Naive B cell (primary cell): ENCODE measurements at regions not wholly inside any gene's neighbourhood (a gene's known extent, or its start where the extent isn't known, plus 50 kb on each side); places are given as distances from the start of the nearest gene placed in this dataset.

Experiments used
- ATAC-seq, 2 donors: fragments of 150-1000 bp; cut with Tn5 transposase; 2 replicates each; pipeline ENCODE4 v1.10.0; 2021; ENCODE audit warnings: low read depth in 2 of 2, mild to moderate bottlenecking in 2 of 2, moderate library complexity in 2 of 2
- DNase-seq: peaks from one replicate; pipeline ENCODE4 v3.0.0; 2022
- H3K27ac Mint-ChIP-seq, 6 donors: one replicate each; pipeline ENCODE4 v1.8.0; 2020 to 2022; ENCODE audit warnings: mild to moderate bottlenecking in 6 of 6, mixed read lengths in 6 of 6, moderate library complexity in 5 of 6, inconsistent platforms in 2 of 6
- H3K27me3 Mint-ChIP-seq, 3 donors: one replicate each; pipeline ENCODE4 v1.8.0; 2021 to 2022; ENCODE audit warnings: mixed read lengths in 3 of 3, mild to moderate bottlenecking in 1 of 3
- H3K36me3 Mint-ChIP-seq, 2 donors: one replicate each; pipeline ENCODE4 v1.8.0; 2020 to 2022; ENCODE audit warnings: mixed read lengths in 2 of 2, inconsistent platforms in 1 of 2, mild to moderate bottlenecking in 1 of 2
- H3K4me1 Mint-ChIP-seq, 3 donors: one replicate each; pipeline ENCODE4 v1.8.0; 2020 to 2022; ENCODE audit warnings: mixed read lengths in 3 of 3, inconsistent platforms in 1 of 3, mild to moderate bottlenecking in 1 of 3, moderate library complexity in 1 of 3
- H3K4me3 Mint-ChIP-seq, 8 donors: one replicate each; pipeline ENCODE4 v1.8.0; 2020 to 2022; ENCODE audit warnings: mild to moderate bottlenecking in 8 of 8, mixed read lengths in 8 of 8, moderate library complexity in 8 of 8, inconsistent platforms in 2 of 8
- H3K9me3 Mint-ChIP-seq, 7 donors: one replicate each; pipeline ENCODE4 v1.8.0; 2020 to 2022; ENCODE audit warnings: mixed read lengths in 7 of 7, mild to moderate bottlenecking in 5 of 7, inconsistent platforms in 2 of 7, moderate library complexity in 1 of 7

GRCh38 chr10:131762789-131763696, 137.8 kb upstream of the PPP2R2D start:
- peaks cover 3 to 22% (median 7%) of the 10 kb centered on the region in 3 donors for H3K27me3 Mint-ChIP-seq
- ATAC-seq (peak; percentile 60 to 69), DNase-seq (no peak)
- peak overlapping the region in 5 of 8 donors; percentile 15 to 74 (median 45) for H3K4me3 Mint-ChIP-seq
- peaks cover 0 to 11% of the 10 kb centered on the region in 2 donors for H3K36me3 Mint-ChIP-seq
- H3K27ac Mint-ChIP-seq = peak overlapping the region in 4 of 6 donors; percentile 11 to 81 (median 46)
- peaks cover 0 to 9% (median 3%) of the 10 kb centered on the region in 7 donors for H3K9me3 Mint-ChIP-seq
- H3K4me1 Mint-ChIP-seq = peaks cover 28 to 51% (median 41%) of the 10 kb centered on the region in 3 donors

GRCh38 chr10:131764929-131765328, 135.9 kb upstream of the PPP2R2D start:
- Mint-ChIP-seq H3K4me1 (peaks cover 32 to 51% (median 35%) of the 10 kb centered on the region in 3 donors), H3K9me3 (peaks cover 0 to 11% (median 3%) of the 10 kb centered on the region in 7 donors), H3K27me3 (peaks cover 0 to 23% (median 7%) of the 10 kb centered on the region in 3 donors), H3K36me3 (peaks cover 0 to 11% of the 10 kb centered on the region in 2 donors), H3K27ac (peak overlapping the region in 4 of 6 donors; percentile 18 to 60 (median 31)), H3K4me3 (no peak overlapping the region)
- no peak for DNase-seq
- no peak for ATAC-seq

- peaks cover 0 to 6% (median under 1%) of the 10 kb centered on the region in 7 donors for H3K9me3 Mint-ChIP-seq
- peak overlapping the region in 1 of 8 donors; percentile 35 for H3K4me3 Mint-ChIP-seq
- H3K4me1 Mint-ChIP-seq = peaks cover 26 to 49% (median 29%) of the 10 kb centered on the region in 3 donors
- no peak for DNase-seq
- peak overlapping the region in 2 of 6 donors; percentile 5 to 90 for H3K27ac Mint-ChIP-seq
- peaks cover 0 to 3% of the 10 kb centered on the region in 2 donors for H3K36me3 Mint-ChIP-seq
- peaks cover 0 to 24% (median 8%) of the 10 kb centered on the region in 3 donors for H3K27me3 Mint-ChIP-seq
- ATAC-seq = peak; percentile 70 to 86
These were observed 134.7 kb upstream of the PPP2R2D start for GRCh38 chr10:131766096-131766495.

- peaks cover 0 to 4% (median 0%) of the 10 kb centered on the region in 7 donors for H3K9me3 Mint-ChIP-seq
- no peak overlapping the region for H3K4me3 Mint-ChIP-seq
- peaks cover 0 to 20% (median 6%) of the 10 kb centered on the region in 3 donors for H3K27me3 Mint-ChIP-seq
- no peaks in the 10 kb centered on the region for H3K36me3 Mint-ChIP-seq
- ATAC-seq (no peak), DNase-seq (no peak)
- H3K4me1 Mint-ChIP-seq = peaks cover 15 to 35% (median 22%) of the 10 kb centered on the region in 3 donors
- H3K27ac Mint-ChIP-seq = no peak overlapping the region
These were observed 133.1 kb upstream of the PPP2R2D start for GRCh38 chr10:131767716-131768115.

- Mint-ChIP-seq H3K27ac (peak overlapping the region in 1 of 6 donors; percentile 31), H3K4me3 (no peak overlapping the region), H3K27me3 (peaks cover 0 to 10% (median 6%) of the 10 kb centered on the region in 3 donors), H3K4me1 (peaks cover 4 to 25% (median 11%) of the 10 kb centered on the region in 3 donors), H3K9me3 (peaks cover 0 to 4% (median 0%) of the 10 kb centered on the region in 7 donors), H3K36me3 (no peaks in the 10 kb centered on the region)
- ATAC-seq (no peak), DNase-seq (no peak)
These were observed 131.0 kb upstream of the PPP2R2D start for GRCh38 chr10:131769571-131770410.

- Mint-ChIP-seq H3K27ac (no peak overlapping the region), H3K4me1 (peaks cover 4 to 12% (median 5%) of the 10 kb centered on the region in 3 donors), H3K9me3 (peaks cover 2 to 10% (median 5%) of the 10 kb centered on the region in 7 donors), H3K27me3 (peaks cover 0 to 10% (median 6%) of the 10 kb centered on the region in 3 donors), H3K4me3 (peak overlapping the region in 1 of 8 donors; percentile 44), H3K36me3 (peaks cover 0 to 6% of the 10 kb centered on the region in 2 donors)
- ATAC-seq = no peak
- no peak for DNase-seq
These were observed 129.7 kb upstream of the PPP2R2D start for GRCh38 chr10:131770946-131771633.

GRCh38 chr10:131771634-131772358, 129.0 kb upstream of the PPP2R2D start:
- Mint-ChIP-seq H3K36me3 (peaks cover 0 to 13% of the 10 kb centered on the region in 2 donors), H3K4me1 (peaks cover 4 to 12% (median 5%) of the 10 kb centered on the region in 3 donors), H3K4me3 (no peak overlapping the region), H3K27ac (no peak overlapping the region), H3K27me3 (peaks cover 0 to 10% (median 6%) of the 10 kb centered on the region in 3 donors), H3K9me3 (peaks cover 7 to 17% (median 10%) of the 10 kb centered on the region in 7 donors)
- DNase-seq (no peak), ATAC-seq (no peak)

- H3K4me3 Mint-ChIP-seq = no peak overlapping the region
- H3K27me3 Mint-ChIP-seq = peaks cover 0 to 10% (median 6%) of the 10 kb centered on the region in 3 donors
- peaks cover 0 to 20% of the 10 kb centered on the region in 2 donors for H3K36me3 Mint-ChIP-seq
- DNase-seq (no peak), ATAC-seq (no peak)
- no peak overlapping the region for H3K27ac Mint-ChIP-seq
- H3K4me1 Mint-ChIP-seq = peaks cover 4 to 12% (median 5%) of the 10 kb centered on the region in 3 donors
- H3K9me3 Mint-ChIP-seq = peaks cover 11 to 24% (median 16%) of the 10 kb centered on the region in 7 donors
These were observed 128.4 kb upstream of the PPP2R2D start for GRCh38 chr10:131772441-131772840.

- Mint-ChIP-seq H3K4me3 (no peak overlapping the region), H3K9me3 (peaks cover 17 to 31% (median 26%) of the 10 kb centered on the region in 7 donors), H3K4me1 (peaks cover 1 to 8% (median 5%) of the 10 kb centered on the region in 3 donors), H3K27ac (peak overlapping the region in 1 of 6 donors; percentile 56), H3K27me3 (peaks cover 0 to 10% (median 6%) of the 10 kb centered on the region in 3 donors), H3K36me3 (peaks cover 0 to 28% of the 10 kb centered on the region in 2 donors)
- no peak for DNase-seq
- no peak for ATAC-seq
These were observed 127.2 kb upstream of the PPP2R2D start for GRCh38 chr10:131773370-131774343.

GRCh38 chr10:131774681-131775085, 126.1 kb upstream of the PPP2R2D start:
- peaks cover 17 to 34% (median 24%) of the 10 kb centered on the region in 7 donors for H3K9me3 Mint-ChIP-seq
- DNase-seq (no peak), ATAC-seq (no peak)
- H3K4me3 Mint-ChIP-seq = no peak overlapping the region
- no peak overlapping the region for H3K27ac Mint-ChIP-seq
- peaks cover 0 to 28% of the 10 kb centered on the region in 2 donors for H3K36me3 Mint-ChIP-seq
- H3K4me1 Mint-ChIP-seq = peaks cover 0 to 6% (median 5%) of the 10 kb centered on the region in 3 donors
- peaks cover 0 to 10% (median 6%) of the 10 kb centered on the region in 3 donors for H3K27me3 Mint-ChIP-seq

- Mint-ChIP-seq H3K27me3 (peaks cover 0 to 3% (median under 1%) of the 10 kb centered on the region in 3 donors), H3K27ac (no peak overlapping the region), H3K4me3 (peak overlapping the region in 1 of 8 donors; percentile 77), H3K9me3 (peaks cover 17 to 35% (median 24%) of the 10 kb centered on the region in 7 donors), H3K36me3 (peaks cover 0 to 28% of the 10 kb centered on the region in 2 donors), H3K4me1 (peaks cover 0 to 5% (median under 1%) of the 10 kb centered on the region in 3 donors)
- ATAC-seq = no peak
- no peak for DNase-seq
These were observed 125.4 kb upstream of the PPP2R2D start for GRCh38 chr10:131775433-131775832.
